HepG2 (cell line): ENCODE measurements at regions not wholly inside any gene's neighbourhood (a gene's known extent, or its start where the extent isn't known, plus 50 kb on each side); places are given as distances from the start of the nearest gene placed in this dataset.

Experiments
- ATAC-seq: fragments of 200-7000 bp; cut with Tn5 transposase; 3 replicates; pipeline ENCODE4 v1.9.1; 2020; ENCODE audit warnings: mild to moderate bottlenecking, moderate library complexity
- BruUV-seq: library from RNA; stranded (reverse); fragments of 400-500 nt; replicated peaks from 2 replicates; lab custom pipeline; 2021; lab: Mats Ljungman, UMichigan
- CTCF ChIA-PET: fragments of 300-600 bp; formaldehyde crosslinking; extraction: SDS; loops from one replicate; lab custom pipeline; 2021; ENCODE audit warnings: low total read pairs, inconsistent platforms, low intra/inter-chr PET ratio; lab: Yijun Ruan, JAX
- POLR2A ChIA-PET: fragments of 350-600 bp; sonication (Branson Sonifier 250); formaldehyde crosslinking; loops from one replicate; lab custom pipeline; 2020; ENCODE audit warnings: antibody characterized with exemption, inconsistent platforms; lab: Yijun Ruan, JAX
- DNase-seq: peaks from one replicate; pipeline ENCODE4 v3.0.0-alpha.2; 2015; ENCODE audit warnings: low spot score
- FAIRE-seq: peaks from 3 replicates; lab custom pipeline; 2011; peaks lifted over from hg19 to GRCh38; lab: Jason Lieb, UNC
- H2AFZ ChIP-seq: one replicate; pipeline ENCODE4 v1.6.1; 2011; ENCODE audit warnings: low read length, inconsistent platforms
- H3K27ac ChIP-seq: fragments of 300-600 bp; 3 replicates; pipeline ENCODE4 v1.8.0; 2011; ENCODE audit warnings: mixed run types, mild to moderate bottlenecking, mixed read lengths, low read length, inconsistent platforms; ENCODE audit not compliant: insufficient read depth; ENCODE audit errors: extremely low read length
- H3K27me3 ChIP-seq, 2 experiments: fragments of 200-600 bp in 1 of 2; 2 replicates in 1 of 2; 3 replicates in 1 of 2; pipeline versions ENCODE4 v1.6.0 to v1.8.0; 2011; ENCODE audit warnings: low read length in 2 of 2, mild to moderate bottlenecking in 2 of 2, moderate library complexity in 2 of 2, inconsistent platforms in 1 of 2; ENCODE audit not compliant: insufficient read depth in 2 of 2, control insufficient read depth in 1 of 2
- H3K36me3 ChIP-seq, 2 experiments: fragments of 200-600 bp in 1 of 2; replicated peaks in 1 of 2; 2 replicates in 1 of 2; 3 replicates in 1 of 2; pipeline versions ENCODE4 v1.5.1 to v1.8.0; 2011; ENCODE audit warnings: low read length in 2 of 2, inconsistent platforms in 1 of 2; ENCODE audit not compliant: insufficient read depth in 2 of 2, control insufficient read depth in 1 of 2
- H3K4me1 ChIP-seq: 2 replicates; pipeline ENCODE4 v1.5.1; 2012; ENCODE audit warnings: low read length, inconsistent platforms; ENCODE audit not compliant: insufficient read depth
- H3K4me2 ChIP-seq: 2 replicates; pipeline ENCODE4 v1.6.0; 2011; ENCODE audit warnings: low read depth, low read length, inconsistent platforms
- H3K4me3 ChIP-seq, 3 experiments: fragments of 200-600 bp in 1 of 3; sonication (generic), shearing (Covaris generic) in 1 of 3; replicated peaks in 1 of 3; 2 replicates each; pipeline ENCODE4 v1.5.1; 2011 to 2016; ENCODE audit warnings: low read length in 3 of 3, inconsistent platforms in 2 of 3, low read depth in 2 of 3, mild to moderate bottlenecking in 2 of 3, control low read depth in 1 of 3, mixed read lengths in 1 of 3; ENCODE audit not compliant: insufficient read depth in 1 of 3
- H3K79me2 ChIP-seq: one replicate; pipeline ENCODE4 v1.6.1; 2011; ENCODE audit warnings: low read length, inconsistent platforms; ENCODE audit not compliant: insufficient read depth
- H3K9ac ChIP-seq: 2 replicates; pipeline ENCODE4 v1.6.0; 2011; ENCODE audit warnings: mild to moderate bottlenecking, low read depth, low read length, inconsistent platforms; ENCODE audit not compliant: insufficient read depth
- H3K9me3 ChIP-seq: 2 replicates; pipeline ENCODE4 v1.5.1; 2012; ENCODE audit warnings: mild to moderate bottlenecking, low read length
- H4K20me1 ChIP-seq: 2 replicates; pipeline ENCODE4 v1.6.0; 2011; ENCODE audit warnings: inconsistent platforms, mild to moderate bottlenecking, low read length, moderate library complexity; ENCODE audit not compliant: insufficient read depth
- HNRNPUL1 ChIP-seq: fragments of 200-400 bp; formaldehyde crosslinking; IDR thresholded peaks from 2 replicates; pipeline ENCODE4 v1.6.1; 2017; ENCODE audit warnings: low read depth, mild to moderate bottlenecking, low read length, moderate library complexity
- KAT8 ChIP-seq: IDR thresholded peaks from 2 replicates; pipeline ENCODE4 v1.6.1; 2016; ENCODE audit warnings: missing genetic modification reagents, missing compliant biosample characterization
- KDM3A ChIP-seq: IDR thresholded peaks from 2 replicates; pipeline ENCODE4 v1.6.1; 2018; ENCODE audit warnings: low read depth, missing compliant biosample characterization
- PBX2 ChIP-seq: IDR thresholded peaks from 2 replicates; pipeline ENCODE4 v1.6.1; 2016; ENCODE audit warnings: control low read depth
- SALL1 ChIP-seq: sonication (generic); formaldehyde crosslinking; IDR thresholded peaks from 2 replicates; pipeline ENCODE4 v1.8.0; 2022; ENCODE audit warnings: mild to moderate bottlenecking, missing genetic modification reagents
- SP2 ChIP-seq: sonication (generic); formaldehyde crosslinking; IDR thresholded peaks from 2 replicates; pipeline ENCODE4 v1.5.1; 2020; ENCODE audit warnings: mild to moderate bottlenecking, missing genetic modification reagents
- ZFY ChIP-seq: sonication (generic); formaldehyde crosslinking; IDR thresholded peaks from 2 replicates; pipeline ENCODE4 v1.4.0; 2020; ENCODE audit warnings: missing genetic modification reagents
- ZNF260 ChIP-seq: sonication (generic); formaldehyde crosslinking; IDR thresholded peaks from 2 replicates; pipeline ENCODE4 v1.4.0; 2020; ENCODE audit warnings: missing genetic modification reagents, low read depth, mild to moderate bottlenecking, borderline replicate concordance
- ZNF333 ChIP-seq: sonication (generic); formaldehyde crosslinking; IDR thresholded peaks from 2 replicates; pipeline ENCODE4 v1.4.0; 2020; ENCODE audit warnings: mild to moderate bottlenecking, missing genetic modification reagents, borderline replicate concordance
- ZNF432 ChIP-seq: sonication (generic); formaldehyde crosslinking; IDR thresholded peaks from 2 replicates; pipeline ENCODE4 v1.5.0; 2020; ENCODE audit warnings: missing genetic modification reagents, mild to moderate bottlenecking, borderline replicate concordance
- ZNF44 ChIP-seq: sonication (generic); formaldehyde crosslinking; IDR thresholded peaks from 2 replicates; pipeline ENCODE4 v1.5.1; 2020; ENCODE audit warnings: mild to moderate bottlenecking, missing genetic modification reagents
- ZNF460 ChIP-seq: sonication (generic); formaldehyde crosslinking; IDR thresholded peaks from 2 replicates; pipeline ENCODE4 v1.5.1; 2020; ENCODE audit warnings: missing genetic modification reagents, mild to moderate bottlenecking, borderline replicate concordance
- ZNF562 ChIP-seq: sonication (generic); formaldehyde crosslinking; IDR thresholded peaks from 2 replicates; pipeline ENCODE4 v1.8.0; 2022; ENCODE audit warnings: missing genetic modification reagents, borderline replicate concordance
- ZNF629 ChIP-seq: sonication (generic); formaldehyde crosslinking; conservative IDR thresholded peaks from 2 replicates; pipeline ENCODE4 v1.5.0; 2020; ENCODE audit warnings: missing genetic modification reagents
- ZNF768 ChIP-seq: sonication (generic); formaldehyde crosslinking; IDR thresholded peaks from 2 replicates; pipeline ENCODE4 v1.4.0; 2020; ENCODE audit warnings: missing genetic modification reagents
- WGBS: methylation state at CpG from one replicate; pipeline ENCODE4 v1.1.6; 2017; ENCODE audit warnings: low lambda C conversion rate; 5-methylcytosine and 5-hydroxymethylcytosine counted together
- in situ Hi-C: cut with HindIII; loops from 2 replicates; pipeline ENCODE4 v1.10.0; 2017; ENCODE audit warnings: low pct_unique_long_range_greater_than_20kb; ENCODE audit not compliant: extremely low pct_ligation_motif_present
- intact Hi-C: fragments of 100-400 bp; cut with micrococcal nuclease; formaldehyde crosslinking; loops from one replicate; pipeline ENCODE4 v1.10.0; 2022; ENCODE audit not compliant: unreplicated experiment
- TF ChIP-seq, protein P1 (sequence below): sonication (generic); formaldehyde crosslinking; conservative IDR thresholded peaks from 2 replicates; pipeline ENCODE4 v1.8.0; 2022; ENCODE audit warnings: low read depth, missing genetic modification reagents

GRCh38 chr3:107929088-107929487 lies 161.7 kb downstream of the CD47 start:
- POLR2A ChIA-PET, result no interaction called here
- in situ Hi-C loops, result no loop called here
- intact Hi-C loops, result loop anchor here (5.0 to 10.0 kb wide), 2 partner anchors 74 to 267 kb away; no protein-coding TSS in a partner anchor
- Histone ChIP-seq H3K27me3 (peaks cover 4 to 21% of the 10 kb centered on the region in 2 experiments; a peak in 4 of 5 replicates), H3K4me1 (peaks cover 6% of the 10 kb centered on the region; the same call in 1 of the 2 replicates), H2AFZ (no peak overlapping the region), H4K20me1 (no peaks in the 10 kb centered on the region), H3K27ac (no peak overlapping the region), H3K4me3 (no peak overlapping the region)
- no TSS peak for BruUV-seq
- DNase-seq, result no peak
- CTCF ChIA-PET, result interaction anchor here (1.4 kb wide), 1 partner anchor 693 kb away, joined by 4 read pairs; no protein-coding TSS in a partner anchor
- TF ChIP-seq ZNF460 (no peak), ZFY (CRISPR knock-in tag) (no peak), ZNF432 (CRISPR knock-in tag) (no peak), ZNF562 (CRISPR knock-in tag) (no peak), KAT8 (no peak), ZNF768 (CRISPR knock-in tag) (no peak), PBX2 (no peak), SALL1 (CRISPR knock-in tag) (no peak), SP2 (no peak), KDM3A (no peak), HNRNPUL1 (no peak), ZNF260 (CRISPR knock-in tag) (no peak), ZNF333 (CRISPR knock-in tag) (no peak), ZNF44 (no peak), ZNF629 (CRISPR knock-in tag) (no peak)
- TF ChIP-seq, protein P1, sequence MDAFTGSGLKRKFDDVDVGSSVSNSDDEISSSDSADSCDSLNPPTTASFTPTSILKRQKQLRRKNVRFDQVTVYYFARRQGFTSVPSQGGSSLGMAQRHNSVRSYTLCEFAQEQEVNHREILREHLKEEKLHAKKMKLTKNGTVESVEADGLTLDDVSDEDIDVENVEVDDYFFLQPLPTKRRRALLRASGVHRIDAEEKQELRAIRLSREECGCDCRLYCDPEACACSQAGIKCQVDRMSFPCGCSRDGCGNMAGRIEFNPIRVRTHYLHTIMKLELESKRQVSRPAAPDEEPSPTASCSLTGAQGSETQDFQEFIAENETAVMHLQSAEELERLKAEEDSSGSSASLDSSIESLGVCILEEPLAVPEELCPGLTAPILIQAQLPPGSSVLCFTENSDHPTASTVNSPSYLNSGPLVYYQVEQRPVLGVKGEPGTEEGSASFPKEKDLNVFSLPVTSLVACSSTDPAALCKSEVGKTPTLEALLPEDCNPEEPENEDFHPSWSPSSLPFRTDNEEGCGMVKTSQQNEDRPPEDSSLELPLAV (CRISPR knock-in tag), result no peak
- TF ChIP-seq, all 625 proteins: peak for 0
- Histone ChIP-seq H3K9me3 (no peaks in the 10 kb centered on the region), H3K4me2 (no peak overlapping the region), H3K79me2 (no peaks in the 10 kb centered on the region), H3K9ac (no peak overlapping the region), H3K36me3 (no peaks in the 10 kb centered on the region)
- FAIRE-seq (no peak), ATAC-seq (no peak)
- WGBS, result 90% methylated on average over 3 of the region's 3 CpGs
